ENCODE measurements at regions not wholly inside any gene's neighbourhood (a gene's known extent, or its start where the extent isn't known, plus 50 kb on each side); places are given as distances from the start of the nearest gene placed in this dataset.

GRCh38 chr3:153657046-153657445 lies 464.1 kb upstream of the ARHGEF26 start:
- DNase-seq (ENCODE audit: low read depth in 3 of 3), result no peak

- no peak for DNase-seq (ENCODE audit: low read depth in 3 of 3)
Measured at GRCh38 chr3:153657461-153657860, 463.7 kb upstream of the ARHGEF26 start.

GRCh38 chr3:153658136-153658535 lies 463.1 kb upstream of the ARHGEF26 start:
- DNase-seq (ENCODE audit: low read depth in 3 of 3), result no peak

GRCh38 chr3:153666991-153667740 lies 454.0 kb upstream of the ARHGEF26 start:
- DNase-seq (ENCODE audit: low read depth in 3 of 3), result no peak

GRCh38 chr3:153669527-153669926 lies 451.7 kb upstream of the ARHGEF26 start:
- DNase-seq (ENCODE audit: low read depth in 3 of 3), result no peak

GRCh38 chr3:153670577-153670976 lies 450.6 kb upstream of the ARHGEF26 start:
- DNase-seq (ENCODE audit: low read depth in 3 of 3), result no peak

- DNase-seq (ENCODE audit: low read depth in 3 of 3), result no peak
Measured at GRCh38 chr3:153673853-153674252, 447.3 kb upstream of the ARHGEF26 start.

- DNase-seq (ENCODE audit: low read depth in 3 of 3), result no peak
Measured at GRCh38 chr3:153679714-153680113, 441.5 kb upstream of the ARHGEF26 start.

- no peak for DNase-seq (ENCODE audit: low read depth in 3 of 3)
Measured at GRCh38 chr3:153680526-153680925, 440.7 kb upstream of the ARHGEF26 start.

- DNase-seq (ENCODE audit: low read depth in 3 of 3), result no peak
Measured at GRCh38 chr3:153681057-153681456, 440.1 kb upstream of the ARHGEF26 start.

GRCh38 chr3:153688301-153689120 lies 432.7 kb upstream of the ARHGEF26 start:
- no peak for DNase-seq (ENCODE audit: low read depth in 3 of 3)

GRCh38 chr3:153693207-153693606 lies 428.0 kb upstream of the ARHGEF26 start:
- no peak for DNase-seq (ENCODE audit: low read depth in 3 of 3)

GRCh38 chr3:153702106-153702505 lies 419.1 kb upstream of the ARHGEF26 start:
- no peak for DNase-seq (ENCODE audit: low read depth in 3 of 3)

GRCh38 chr3:153704115-153704514 lies 417.1 kb upstream of the ARHGEF26 start:
- no peak for DNase-seq (ENCODE audit: low read depth in 3 of 3)

GRCh38 chr3:153706706-153707105 lies 414.5 kb upstream of the ARHGEF26 start:
- no peak for DNase-seq (ENCODE audit: low read depth in 3 of 3)

- DNase-seq (ENCODE audit: low read depth in 3 of 3), result no peak
Measured at GRCh38 chr3:153714016-153714415, 407.2 kb upstream of the ARHGEF26 start.

- no peak for DNase-seq (ENCODE audit: low read depth in 3 of 3)
Measured at GRCh38 chr3:153714588-153715290, 406.5 kb upstream of the ARHGEF26 start.

GRCh38 chr3:153722157-153722556 lies 399.0 kb upstream of the ARHGEF26 start:
- DNase-seq (ENCODE audit: low read depth in 3 of 3), result no peak

- DNase-seq (ENCODE audit: low read depth in 3 of 3), result no peak
Measured at GRCh38 chr3:153731071-153731470, 390.1 kb upstream of the ARHGEF26 start.

- DNase-seq (ENCODE audit: low read depth in 3 of 3), result no peak
Measured at GRCh38 chr3:153734777-153735551, 386.2 kb upstream of the ARHGEF26 start.

- DNase-seq (ENCODE audit: low read depth in 3 of 3), result no peak
Measured at GRCh38 chr3:153740109-153740508, 381.1 kb upstream of the ARHGEF26 start.

GRCh38 chr3:153744889-153745288 lies 376.3 kb upstream of the ARHGEF26 start:
- DNase-seq (ENCODE audit: low read depth in 3 of 3), result no peak

All from stimulated activated CD4-positive, alpha-beta T cell treated with anti-CD3 and anti-CD28 coated beads, TNF-alpha, amount 100 ng/mL, for 4 hours (primary cell).